H9 (cell line): ENCODE measurements at regions not wholly inside any gene's neighbourhood (a gene's known extent, or its start where the extent isn't known, plus 50 kb on each side); places are given as distances from the start of the nearest gene placed in this dataset.
A peak's percentile ranks its signal among the peaks of the same experiment; 100 is the strongest.

Experiments
- DNase-seq: peaks from one replicate; pipeline ENCODE4 v3.0.0-alpha.2; 2017
- H2AFZ ChIP-seq: one replicate; pipeline ENCODE4 v1.6.1; 2013; ENCODE audit warnings: mild to moderate bottlenecking, low read length, control low read depth, moderate library complexity
- H2AK5ac ChIP-seq: 2 replicates; pipeline ENCODE4 v1.6.1; 2013; ENCODE audit warnings: low read length, control low read depth, mixed read lengths; ENCODE audit not compliant: insufficient read length
- H2BK120ac ChIP-seq: one replicate; pipeline ENCODE4 v1.6.1; 2013; ENCODE audit warnings: low read depth, mild to moderate bottlenecking, low read length, control low read depth, inconsistent platforms; ENCODE audit not compliant: poor library complexity, severe bottlenecking
- H2BK12ac ChIP-seq: 2 replicates; pipeline ENCODE4 v1.6.1; 2013; ENCODE audit warnings: low read length, control low read depth, mixed read lengths, low read depth; ENCODE audit not compliant: insufficient read length
- H2BK15ac ChIP-seq: 2 replicates; pipeline ENCODE4 v1.6.1; 2013; ENCODE audit warnings: low read depth, low read length, control low read depth
- H2BK20ac ChIP-seq: one replicate; pipeline ENCODE4 v1.6.1; 2013; ENCODE audit warnings: low read depth, mild to moderate bottlenecking, low read length, control low read depth, inconsistent platforms; ENCODE audit not compliant: poor library complexity, severe bottlenecking
- H2BK5ac ChIP-seq: 2 replicates; pipeline ENCODE4 v1.6.1; 2013; ENCODE audit warnings: low read length, control low read depth, mixed read lengths; ENCODE audit not compliant: insufficient read length
- H3K14ac ChIP-seq: 2 replicates; pipeline ENCODE4 v1.6.1; 2013; ENCODE audit warnings: low read length, control low read depth; ENCODE audit not compliant: insufficient read depth
- H3K18ac ChIP-seq: 2 replicates; pipeline ENCODE4 v1.6.1; 2013; ENCODE audit warnings: low read depth, mild to moderate bottlenecking, mixed read lengths, low read length, control low read depth; ENCODE audit not compliant: insufficient read length
- H3K23ac ChIP-seq: 2 replicates; pipeline ENCODE4 v1.6.1; 2013; ENCODE audit warnings: low read length, control low read depth, mixed read lengths, low read depth; ENCODE audit not compliant: insufficient read length
- H3K23me2 ChIP-seq: 2 replicates; pipeline ENCODE4 v1.6.1; 2013; ENCODE audit warnings: low read depth, mild to moderate bottlenecking, mixed read lengths, low read length, control low read depth; ENCODE audit not compliant: insufficient read length, poor library complexity, severe bottlenecking
- H3K27ac ChIP-seq: 2 replicates; pipeline ENCODE4 v1.5.1; 2013; ENCODE audit warnings: low read length, control low read depth, mixed read lengths, low read depth; ENCODE audit not compliant: insufficient read length
- H3K27me3 ChIP-seq: 2 replicates; pipeline ENCODE4 v1.6.1; 2013; ENCODE audit warnings: low read length, control low read depth, inconsistent platforms; ENCODE audit not compliant: insufficient read depth
- H3K4ac ChIP-seq: 2 replicates; pipeline ENCODE4 v1.6.1; 2013; ENCODE audit warnings: low read depth, mild to moderate bottlenecking, control low read depth, inconsistent platforms, low read length, moderate library complexity
- H3K4me1 ChIP-seq: 2 replicates; pipeline ENCODE4 v1.6.1; 2013; ENCODE audit warnings: low read length, control low read depth, inconsistent platforms; ENCODE audit not compliant: insufficient read depth
- H3K4me2 ChIP-seq: 2 replicates; pipeline ENCODE4 v1.6.1; 2013; ENCODE audit warnings: low read length, control low read depth, mixed read lengths; ENCODE audit not compliant: insufficient read length, insufficient read depth
- H3K56ac ChIP-seq: 2 replicates; pipeline ENCODE4 v1.6.1; 2013; ENCODE audit warnings: low read depth, mild to moderate bottlenecking, mixed read lengths, low read length, control low read depth; ENCODE audit not compliant: insufficient read length
- H3K79me1 ChIP-seq: 2 replicates; pipeline ENCODE4 v1.6.1; 2013; ENCODE audit warnings: low read depth, mild to moderate bottlenecking, moderate library complexity, low read length, control low read depth, inconsistent platforms; ENCODE audit not compliant: insufficient read depth, poor library complexity, severe bottlenecking
- H3K79me2 ChIP-seq: 2 replicates; pipeline ENCODE4 v1.6.1; 2013; ENCODE audit warnings: low read length, control low read depth, inconsistent platforms; ENCODE audit not compliant: insufficient read depth
- H3K9ac ChIP-seq: 2 replicates; pipeline ENCODE4 v1.6.1; 2013; ENCODE audit warnings: low read length, control low read depth, mixed read lengths; ENCODE audit not compliant: insufficient read length; ENCODE audit errors: extremely low read depth
- H3K9me3 ChIP-seq: one replicate; pipeline ENCODE4 v1.6.1; 2013; ENCODE audit warnings: low read depth, low read length, inconsistent platforms; ENCODE audit not compliant: control insufficient read depth
- H3T11ph ChIP-seq: one replicate; pipeline ENCODE4 v1.6.1; 2013; ENCODE audit warnings: mild to moderate bottlenecking, low read length, control low read depth, inconsistent platforms
- H4K20me1 ChIP-seq: one replicate; pipeline ENCODE4 v1.6.1; 2013; ENCODE audit not compliant: control insufficient read depth, insufficient read length, insufficient read depth
- H4K5ac ChIP-seq: 2 replicates; pipeline ENCODE4 v1.6.1; 2013; ENCODE audit warnings: low read depth, mild to moderate bottlenecking, mixed read lengths, low read length, control low read depth; ENCODE audit not compliant: insufficient read length
- H4K8ac ChIP-seq: replicated peaks from 2 replicates; pipeline ENCODE4 v1.6.1; 2013; ENCODE audit warnings: low read length, control low read depth, mixed read lengths, low read depth; ENCODE audit not compliant: insufficient read length
- H4K91ac ChIP-seq: 2 replicates; pipeline ENCODE4 v1.6.1; 2013; ENCODE audit warnings: low read depth, mild to moderate bottlenecking, moderate library complexity, mixed read lengths, low read length, control low read depth; ENCODE audit not compliant: insufficient read length
- H3K27ac Mint-ChIP-seq, 3 experiments: 2 replicates in 2 of 3; 3 replicates in 1 of 3; pipeline ENCODE4 v1.8.0; 2020 to 2021; ENCODE audit warnings: mixed read lengths in 3 of 3, mild to moderate bottlenecking in 1 of 3, moderate library complexity in 1 of 3
- H3K27me3 Mint-ChIP-seq: 2 replicates; pipeline ENCODE4 v1.8.0; 2021; ENCODE audit warnings: low read depth, mild to moderate bottlenecking, moderate library complexity, mixed read lengths
- H3K36me3 Mint-ChIP-seq, 3 experiments: 2 replicates in 2 of 3; 3 replicates in 1 of 3; pipeline ENCODE4 v1.8.0; 2020 to 2021; ENCODE audit warnings: low read depth in 3 of 3, mixed read lengths in 3 of 3; ENCODE audit not compliant: insufficient read depth in 1 of 3
- H3K4me1 Mint-ChIP-seq, 2 experiments: 2 replicates each; pipeline ENCODE4 v1.8.0; 2020; ENCODE audit warnings: mixed read lengths in 2 of 2
- H3K4me3 Mint-ChIP-seq, 2 experiments: 2 replicates in 1 of 2; 3 replicates in 1 of 2; pipeline ENCODE4 v1.8.0; 2020 to 2021; ENCODE audit warnings: mild to moderate bottlenecking in 2 of 2, mixed read lengths in 2 of 2, moderate library complexity in 1 of 2
- H3K9me3 Mint-ChIP-seq, 2 experiments: 2 replicates in 1 of 2; 3 replicates in 1 of 2; pipeline ENCODE4 v1.8.0; 2020; ENCODE audit warnings: mild to moderate bottlenecking in 2 of 2, mixed read lengths in 2 of 2, moderate library complexity in 1 of 2
- CTCF ChIP-seq: fragments of 200-600 bp; sonication (generic); conservative IDR thresholded peaks from 3 replicates; pipeline ENCODE4 v1.8.0; 2021; ENCODE audit warnings: antibody characterized with exemption, mild to moderate bottlenecking
- WGBS: extraction: QIAGEN DNeasy Blood & Tissue Kit; methylation state at CpG from one replicate; pipeline ENCODE4 v1.1.7; 2013; ENCODE audit warnings: missing lambda C conversion rate, low lambda C conversion rate, mixed read lengths; ENCODE audit not compliant: insufficient read length; ENCODE audit errors: extremely low coverage; 5-methylcytosine and 5-hydroxymethylcytosine counted together

GRCh38 chr14:65834051-65834450 lies 421.5 kb downstream of the FUT8 start:
- H2AFZ ChIP-seq = no peak overlapping the region
- H3K4me2 ChIP-seq = no peak overlapping the region
- no peak overlapping the region for H3K14ac ChIP-seq
- no peak overlapping the region for H2BK12ac ChIP-seq
- H3K79me1 ChIP-seq = no peaks in the 10 kb centered on the region
- no peak overlapping the region for H4K5ac ChIP-seq
- Mint-ChIP-seq H3K4me3 (no peak overlapping the region), H3K9me3 (no peaks in the 10 kb centered on the region; a peak in 1 of 5 replicates), H3K27ac (0 out of 7 replicates have a peak overlapping the region, but pooled peaks of 1 of the 3 experiments have one; percentile 20), H3K36me3 (no peaks in the 10 kb centered on the region; a peak in 2 of 7 replicates), H3K27me3 (no peaks in the 10 kb centered on the region), H3K4me1 (peaks cover 38% of the 10 kb centered on the region in 2 experiments)
- H4K8ac ChIP-seq = no peak overlapping the region
- H2BK5ac ChIP-seq = no peak overlapping the region
- H3K27me3 ChIP-seq = no peaks in the 10 kb centered on the region
- no peaks in the 10 kb centered on the region for H3K79me2 ChIP-seq
- no peak overlapping the region for H2BK120ac ChIP-seq
- no peaks in the 10 kb centered on the region for H3K9me3 ChIP-seq
- no peak overlapping the region for H3K18ac ChIP-seq
- H2AK5ac ChIP-seq = no peak overlapping the region
- WGBS = no CpG with 5 or more reads among the region's 7 CpGs
- TF ChIP-seq CTCF = no peak
- H3K56ac ChIP-seq = no peak overlapping the region
- H2BK15ac ChIP-seq = no peak overlapping the region
- H3K23me2 ChIP-seq = no peaks in the 10 kb centered on the region
- H4K91ac ChIP-seq = no peak overlapping the region
- no peak overlapping the region for H3T11ph ChIP-seq
- H3K4ac ChIP-seq = no peak overlapping the region
- DNase-seq = no peak
- no peak overlapping the region for H2BK20ac ChIP-seq
- H3K9ac ChIP-seq = no peak overlapping the region
- H3K23ac ChIP-seq = no peak overlapping the region
- peaks cover 3% of the 10 kb centered on the region for H4K20me1 ChIP-seq
- H3K27ac ChIP-seq = no peak overlapping the region
- H3K4me1 ChIP-seq = no peaks in the 10 kb centered on the region; the same call in 1 of the 2 replicates
